ACC112 (cell line): ENCODE measurements at regions not wholly inside any gene's neighbourhood (a gene's known extent, or its start where the extent isn't known, plus 50 kb on each side); places are given as distances from the start of the nearest gene placed in this dataset.

ENCODE experiments used
- H2AFZ ChIP-seq: fragments of 200-600 bp; sonication (generic); one replicate; pipeline ENCODE4 v1.6.0; 2017; ENCODE audit warnings: antibody characterized with exemption, low read length; ENCODE audit not compliant: unreplicated experiment
- H3K27ac ChIP-seq: fragments of 200-600 bp; sonication (generic); 2 replicates; pipeline ENCODE4 v1.5.1; 2014; ENCODE audit warnings: low read depth, mild to moderate bottlenecking, antibody characterized with exemption, low read length, moderate library complexity
- H3K27me3 ChIP-seq: fragments of 200-600 bp; sonication (generic); 2 replicates; pipeline ENCODE4 v1.6.1; 2014; ENCODE audit warnings: mild to moderate bottlenecking, antibody characterized with exemption, low read length, moderate library complexity, mixed read lengths; ENCODE audit not compliant: insufficient read depth
- H3K36me3 ChIP-seq: fragments of 200-600 bp; sonication (generic); 2 replicates; pipeline ENCODE4 v1.6.1; 2016; ENCODE audit warnings: mild to moderate bottlenecking, antibody characterized with exemption, low read length, moderate library complexity, mixed read lengths; ENCODE audit not compliant: insufficient read depth
- H3K4me1 ChIP-seq: fragments of 200-600 bp; sonication (generic); one replicate; pipeline ENCODE4 v1.6.1; 2016; ENCODE audit warnings: low read length, mixed read lengths; ENCODE audit not compliant: insufficient read depth, unreplicated experiment, control insufficient read depth
- H3K4me3 ChIP-seq: fragments of 200-600 bp; sonication (generic); 2 replicates; pipeline ENCODE4 v1.5.1; 2014; ENCODE audit warnings: mild to moderate bottlenecking, low read depth, low read length
- H3K79me2 ChIP-seq: fragments of 200-600 bp; sonication (generic); one replicate; pipeline ENCODE4 v1.6.0; 2016; ENCODE audit warnings: low read length; ENCODE audit not compliant: control insufficient read depth, unreplicated experiment, insufficient read depth

- Histone ChIP-seq H3K4me3 (no peak overlapping the region), H2AFZ (no peak overlapping the region), H3K27ac (no peak overlapping the region), H3K36me3 (no peaks in the 10 kb centered on the region), H3K4me1 (no peaks in the 10 kb centered on the region), H3K27me3 (no peaks in the 10 kb centered on the region), H3K79me2 (no peaks in the 10 kb centered on the region)
These were observed 104.0 kb upstream of the FRMD1 start for GRCh38 chr6:168182908-168183612.

GRCh38 chr6:168182366-168182765 lies 103.4 kb upstream of the FRMD1 start:
- H3K27me3 ChIP-seq = no peaks in the 10 kb centered on the region
- H2AFZ ChIP-seq = no peak overlapping the region
- no peaks in the 10 kb centered on the region for H3K79me2 ChIP-seq
- H3K27ac ChIP-seq = no peak overlapping the region
- H3K4me3 ChIP-seq = no peak overlapping the region
- H3K36me3 ChIP-seq = no peaks in the 10 kb centered on the region
- no peaks in the 10 kb centered on the region for H3K4me1 ChIP-seq

- H3K4me3 ChIP-seq = no peak overlapping the region
- no peaks in the 10 kb centered on the region for H3K79me2 ChIP-seq
- no peaks in the 10 kb centered on the region for H3K27me3 ChIP-seq
- H3K4me1 ChIP-seq = no peaks in the 10 kb centered on the region
- no peaks in the 10 kb centered on the region for H3K36me3 ChIP-seq
- no peak overlapping the region for H3K27ac ChIP-seq
- no peak overlapping the region for H2AFZ ChIP-seq
These were observed 102.9 kb upstream of the FRMD1 start for GRCh38 chr6:168181876-168182275.

GRCh38 chr6:168181316-168181715 lies 102.3 kb upstream of the FRMD1 start:
- H3K4me1 ChIP-seq = no peaks in the 10 kb centered on the region
- H3K36me3 ChIP-seq = no peaks in the 10 kb centered on the region
- H2AFZ ChIP-seq = no peak overlapping the region
- no peak overlapping the region for H3K4me3 ChIP-seq
- H3K27me3 ChIP-seq = 0 out of 2 replicates have a peak, but pooled peaks cover under 1% of the 10 kb centered on the region
- no peaks in the 10 kb centered on the region for H3K79me2 ChIP-seq
- H3K27ac ChIP-seq = no peak overlapping the region

- H3K36me3 ChIP-seq = no peaks in the 10 kb centered on the region
- H3K4me3 ChIP-seq = no peak overlapping the region
- no peak overlapping the region for H2AFZ ChIP-seq
- H3K27me3 ChIP-seq = 0 out of 2 replicates have a peak, but pooled peaks cover 6% of the 10 kb centered on the region
- no peak overlapping the region for H3K27ac ChIP-seq
- H3K4me1 ChIP-seq = no peaks in the 10 kb centered on the region
- no peaks in the 10 kb centered on the region for H3K79me2 ChIP-seq
These were observed 101.6 kb upstream of the FRMD1 start for GRCh38 chr6:168180548-168181011.

GRCh38 chr6:168179702-168180382 lies 100.8 kb upstream of the FRMD1 start:
- Histone ChIP-seq H3K27ac (no peak overlapping the region), H3K36me3 (no peaks in the 10 kb centered on the region)

GRCh38 chr6:168179133-168179532 lies 100.1 kb upstream of the FRMD1 start:
- H3K27ac ChIP-seq = no peak overlapping the region
- H3K79me2 ChIP-seq = no peaks in the 10 kb centered on the region
- no peak overlapping the region for H2AFZ ChIP-seq
- no peaks in the 10 kb centered on the region for H3K36me3 ChIP-seq
- H3K4me1 ChIP-seq = no peaks in the 10 kb centered on the region
- peaks cover 12% of the 10 kb centered on the region; the same call in 1 of the 2 replicates for H3K27me3 ChIP-seq
- H3K4me3 ChIP-seq = no peak overlapping the region

More at GRCh38 chr6:168179702-168180382, 100.8 kb upstream of the FRMD1 start:
- Histone ChIP-seq H2AFZ (no peak overlapping the region), H3K4me3 (no peak overlapping the region), H3K4me1 (no peaks in the 10 kb centered on the region), H3K79me2 (no peaks in the 10 kb centered on the region), H3K27me3 (0 out of 2 replicates have a peak, but pooled peaks cover 6% of the 10 kb centered on the region)

- Histone ChIP-seq H2AFZ (no peak overlapping the region), H3K36me3 (no peaks in the 10 kb centered on the region), H3K4me3 (no peak overlapping the region), H3K79me2 (no peaks in the 10 kb centered on the region), H3K4me1 (no peaks in the 10 kb centered on the region), H3K27me3 (peaks cover 12% of the 10 kb centered on the region; the same call in 1 of the 2 replicates), H3K27ac (no peak overlapping the region)
These were observed 98.3 kb upstream of the FRMD1 start for GRCh38 chr6:168177103-168177891.

- Histone ChIP-seq H3K4me3 (no peak overlapping the region), H3K27ac (no peak overlapping the region), H3K36me3 (no peaks in the 10 kb centered on the region), H2AFZ (no peak overlapping the region), H3K4me1 (no peaks in the 10 kb centered on the region), H3K79me2 (no peaks in the 10 kb centered on the region), H3K27me3 (peaks cover 12% of the 10 kb centered on the region; the same call in 1 of the 2 replicates)
These were observed 92.8 kb upstream of the FRMD1 start for GRCh38 chr6:168171673-168172353.
